SK-N-SH treated with all-trans-retinoic acid at 6 μM for 48 hours (cell line): ENCODE measurements at regions not wholly inside any gene's neighbourhood (a gene's known extent, or its start where the extent isn't known, plus 50 kb on each side); places are given as distances from the start of the nearest gene placed in this dataset.

Experiments used
- RARB ChIP-seq: fragments of 250-450 bp; sonication (Bioruptor Pico); IDR thresholded peaks from 2 replicates; pipeline ENCODE4 v1.8.0; 2021; ENCODE audit warnings: mild to moderate bottlenecking, moderate library complexity
- TOX ChIP-seq: fragments of 250-450 bp; sonication (Bioruptor Pico); IDR thresholded peaks from 2 replicates; pipeline ENCODE4 v1.8.0; 2021; ENCODE audit warnings: mild to moderate bottlenecking, moderate library complexity, borderline replicate concordance
- TF ChIP-seq, protein P1 (sequence below): fragments of 250-450 bp; sonication (Bioruptor Pico); IDR thresholded peaks from 2 replicates; pipeline ENCODE4 v1.5.1; 2021; ENCODE audit warnings: mild to moderate bottlenecking, moderate library complexity
- TF ChIP-seq, protein P2 (sequence below): fragments of 250-450 bp; sonication (Bioruptor Pico); IDR thresholded peaks from 2 replicates; pipeline ENCODE4 v1.8.0; 2020; ENCODE audit warnings: mild to moderate bottlenecking, moderate library complexity, borderline replicate concordance

DNA sequence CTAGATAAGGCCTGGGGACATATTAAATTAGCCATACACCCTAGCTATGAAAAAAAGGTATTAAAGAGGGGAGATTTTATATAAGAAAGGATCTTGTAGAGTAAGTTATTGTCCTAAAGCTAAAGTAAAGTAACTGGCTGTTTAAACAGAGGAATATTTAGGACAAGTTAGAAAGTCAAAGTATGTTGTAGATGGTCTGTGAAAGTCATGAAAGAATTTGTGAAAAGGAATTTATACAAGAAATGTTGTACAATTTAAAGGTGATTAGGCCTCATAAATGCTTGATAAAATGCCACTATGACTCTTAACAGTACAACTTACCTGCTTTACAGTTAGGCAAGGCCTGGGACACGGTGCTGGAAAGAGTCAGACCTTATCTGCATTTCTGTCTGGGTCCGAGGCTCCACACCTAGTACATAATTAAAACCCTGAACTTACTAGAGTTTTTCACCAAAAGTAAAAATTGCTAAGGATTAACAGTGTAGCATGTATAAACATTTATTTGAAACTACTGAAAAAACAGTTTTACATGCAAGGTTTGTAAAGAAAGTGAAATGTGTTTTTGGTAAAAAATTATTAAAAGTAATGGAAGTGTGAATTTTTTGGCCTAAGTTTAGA lies 445.3 kb upstream of the TOM1L1 start:
- TF ChIP-seq, protein P1, sequence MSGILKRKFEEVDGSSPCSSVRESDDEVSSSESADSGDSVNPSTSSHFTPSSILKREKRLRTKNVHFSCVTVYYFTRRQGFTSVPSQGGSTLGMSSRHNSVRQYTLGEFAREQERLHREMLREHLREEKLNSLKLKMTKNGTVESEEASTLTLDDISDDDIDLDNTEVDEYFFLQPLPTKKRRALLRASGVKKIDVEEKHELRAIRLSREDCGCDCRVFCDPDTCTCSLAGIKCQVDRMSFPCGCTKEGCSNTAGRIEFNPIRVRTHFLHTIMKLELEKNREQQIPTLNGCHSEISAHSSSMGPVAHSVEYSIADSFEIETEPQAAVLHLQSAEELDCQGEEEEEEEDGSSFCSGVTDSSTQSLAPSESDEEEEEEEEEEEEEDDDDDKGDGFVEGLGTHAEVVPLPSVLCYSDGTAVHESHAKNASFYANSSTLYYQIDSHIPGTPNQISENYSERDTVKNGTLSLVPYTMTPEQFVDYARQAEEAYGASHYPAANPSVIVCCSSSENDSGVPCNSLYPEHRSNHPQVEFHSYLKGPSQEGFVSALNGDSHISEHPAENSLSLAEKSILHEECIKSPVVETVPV (CRISPR knock-in tag) = no peak
- TF ChIP-seq RARB (CRISPR knock-in tag) (no peak), TOX (no peak)
- TF ChIP-seq, protein P2, sequence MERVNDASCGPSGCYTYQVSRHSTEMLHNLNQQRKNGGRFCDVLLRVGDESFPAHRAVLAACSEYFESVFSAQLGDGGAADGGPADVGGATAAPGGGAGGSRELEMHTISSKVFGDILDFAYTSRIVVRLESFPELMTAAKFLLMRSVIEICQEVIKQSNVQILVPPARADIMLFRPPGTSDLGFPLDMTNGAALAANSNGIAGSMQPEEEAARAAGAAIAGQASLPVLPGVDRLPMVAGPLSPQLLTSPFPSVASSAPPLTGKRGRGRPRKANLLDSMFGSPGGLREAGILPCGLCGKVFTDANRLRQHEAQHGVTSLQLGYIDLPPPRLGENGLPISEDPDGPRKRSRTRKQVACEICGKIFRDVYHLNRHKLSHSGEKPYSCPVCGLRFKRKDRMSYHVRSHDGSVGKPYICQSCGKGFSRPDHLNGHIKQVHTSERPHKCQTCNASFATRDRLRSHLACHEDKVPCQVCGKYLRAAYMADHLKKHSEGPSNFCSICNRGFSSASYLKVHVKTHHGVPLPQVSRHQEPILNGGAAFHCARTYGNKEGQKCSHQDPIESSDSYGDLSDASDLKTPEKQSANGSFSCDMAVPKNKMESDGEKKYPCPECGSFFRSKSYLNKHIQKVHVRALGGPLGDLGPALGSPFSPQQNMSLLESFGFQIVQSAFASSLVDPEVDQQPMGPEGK = no peak
